Mesenchymal stem cell (in vitro differentiated cells and primary cell): ENCODE measurements at regions not wholly inside any gene's neighbourhood (a gene's known extent, or its start where the extent isn't known, plus 50 kb on each side); places are given as distances from the start of the nearest gene placed in this dataset.

Source experiments
- DNase-seq: peaks from one replicate; pipeline ENCODE4 v3.0.0-alpha.2; 2013
- H2AFZ ChIP-seq: one replicate; pipeline ENCODE4 v1.6.1; 2013; ENCODE audit warnings: low read depth, mild to moderate bottlenecking, control low read depth, inconsistent platforms, low read length, moderate library complexity
- H2AK5ac ChIP-seq: 2 replicates; pipeline ENCODE4 v1.6.1; 2013; ENCODE audit warnings: low read length, moderate library complexity, mild to moderate bottlenecking, inconsistent platforms; ENCODE audit not compliant: severe bottlenecking
- H2BK120ac ChIP-seq: one replicate; pipeline ENCODE4 v1.6.1; 2013; ENCODE audit warnings: low read depth, mild to moderate bottlenecking, inconsistent platforms, low read length, moderate library complexity
- H2BK12ac ChIP-seq, 2 experiments: one replicate each; pipeline ENCODE4 v1.6.1; 2013; ENCODE audit warnings: inconsistent platforms in 2 of 2, low read length in 2 of 2, mild to moderate bottlenecking in 2 of 2, moderate library complexity in 2 of 2, control low read depth in 1 of 2
- H2BK15ac ChIP-seq: one replicate; pipeline ENCODE4 v1.6.1; 2013; ENCODE audit warnings: mild to moderate bottlenecking, low read depth, inconsistent platforms; ENCODE audit not compliant: poor library complexity, severe bottlenecking
- H2BK5ac ChIP-seq: 2 replicates; pipeline ENCODE4 v1.6.1; 2013; ENCODE audit warnings: low read depth, mild to moderate bottlenecking, low read length, control low read depth, inconsistent platforms; ENCODE audit not compliant: poor library complexity, severe bottlenecking
- H3K14ac ChIP-seq, 2 experiments: one replicate each; pipeline ENCODE4 v1.6.1; 2013; ENCODE audit warnings: inconsistent platforms in 2 of 2, low read length in 2 of 2, control low read depth in 1 of 2, mild to moderate bottlenecking in 1 of 2, moderate library complexity in 1 of 2
- H3K18ac ChIP-seq, 2 experiments: one replicate each; pipeline ENCODE4 v1.6.1; 2013; ENCODE audit warnings: inconsistent platforms in 2 of 2, low read length in 2 of 2, control low read depth in 1 of 2, low read depth in 1 of 2, mild to moderate bottlenecking in 1 of 2
- H3K23ac ChIP-seq, 2 experiments: one replicate each; pipeline ENCODE4 v1.6.1; 2013; ENCODE audit warnings: inconsistent platforms in 2 of 2, low read length in 2 of 2, mild to moderate bottlenecking in 2 of 2, moderate library complexity in 2 of 2, control low read depth in 1 of 2
- H3K27ac ChIP-seq: 2 replicates; pipeline ENCODE4 v1.5.1; 2013; ENCODE audit warnings: mild to moderate bottlenecking, moderate library complexity, low read length, control low read depth, inconsistent platforms; ENCODE audit not compliant: poor library complexity, severe bottlenecking
- H3K27me3 ChIP-seq, 2 experiments: 2 replicates each; pipeline versions ENCODE4 v1.6.1 to v1.7.0; 2013; ENCODE audit warnings: low read length in 2 of 2, mild to moderate bottlenecking in 2 of 2, moderate library complexity in 2 of 2, control low read depth in 1 of 2, inconsistent platforms in 1 of 2; ENCODE audit not compliant: control insufficient read depth in 1 of 2, insufficient read depth in 1 of 2
- H3K36me3 ChIP-seq, 2 experiments: 2 replicates each; pipeline versions ENCODE4 v1.6.1 to v1.7.0; 2013; ENCODE audit warnings: low read length in 2 of 2, control low read depth in 1 of 2, inconsistent platforms in 1 of 2, low read depth in 1 of 2, mild to moderate bottlenecking in 1 of 2; ENCODE audit not compliant: insufficient read depth in 2 of 2, control insufficient read depth in 1 of 2
- H3K4ac ChIP-seq, 2 experiments: one replicate each; pipeline ENCODE4 v1.6.1; 2013; ENCODE audit warnings: inconsistent platforms in 2 of 2, low read length in 2 of 2, mild to moderate bottlenecking in 2 of 2, moderate library complexity in 2 of 2, control low read depth in 1 of 2, low read depth in 1 of 2
- H3K4me1 ChIP-seq: 2 replicates; pipeline ENCODE4 v1.6.1; 2013; ENCODE audit warnings: low read depth, low read length, control low read depth; ENCODE audit not compliant: control insufficient read depth, insufficient read depth
- H3K4me2 ChIP-seq: 2 replicates; pipeline ENCODE4 v1.6.1; 2013; ENCODE audit warnings: low read length, mild to moderate bottlenecking, inconsistent platforms; ENCODE audit not compliant: poor library complexity, severe bottlenecking
- H3K4me3 ChIP-seq, 2 experiments: 2 replicates each; pipeline versions ENCODE4 v1.5.1 to v1.7.0; 2013; ENCODE audit warnings: low read length in 2 of 2, mild to moderate bottlenecking in 2 of 2, control low read depth in 1 of 2, low read depth in 1 of 2; ENCODE audit not compliant: insufficient read depth in 1 of 2
- H3K79me1 ChIP-seq: replicated peaks from 2 replicates; pipeline ENCODE4 v1.6.1; 2013; ENCODE audit warnings: mild to moderate bottlenecking, control low read depth, low read length, inconsistent platforms; ENCODE audit not compliant: poor library complexity, severe bottlenecking
- H3K9ac ChIP-seq: 2 replicates; pipeline ENCODE4 v1.7.0; 2013; ENCODE audit warnings: mild to moderate bottlenecking, low read length, moderate library complexity
- H3K9me3 ChIP-seq: 2 replicates; pipeline ENCODE4 v1.7.0; 2013; ENCODE audit warnings: mild to moderate bottlenecking, low read length; ENCODE audit not compliant: control insufficient read depth
- H4K8ac ChIP-seq: one replicate; pipeline ENCODE4 v1.6.1; 2013; ENCODE audit warnings: inconsistent platforms, mild to moderate bottlenecking, low read length, moderate library complexity
- H4K91ac ChIP-seq: one replicate; pipeline ENCODE4 v1.6.1; 2013; ENCODE audit warnings: mild to moderate bottlenecking, low read length, inconsistent platforms
- WGBS: methylation state at CpG from one replicate; pipeline ENCODE4 v1.1.7; 2013; ENCODE audit warnings: mixed read lengths; 5-methylcytosine and 5-hydroxymethylcytosine counted together

DNA sequence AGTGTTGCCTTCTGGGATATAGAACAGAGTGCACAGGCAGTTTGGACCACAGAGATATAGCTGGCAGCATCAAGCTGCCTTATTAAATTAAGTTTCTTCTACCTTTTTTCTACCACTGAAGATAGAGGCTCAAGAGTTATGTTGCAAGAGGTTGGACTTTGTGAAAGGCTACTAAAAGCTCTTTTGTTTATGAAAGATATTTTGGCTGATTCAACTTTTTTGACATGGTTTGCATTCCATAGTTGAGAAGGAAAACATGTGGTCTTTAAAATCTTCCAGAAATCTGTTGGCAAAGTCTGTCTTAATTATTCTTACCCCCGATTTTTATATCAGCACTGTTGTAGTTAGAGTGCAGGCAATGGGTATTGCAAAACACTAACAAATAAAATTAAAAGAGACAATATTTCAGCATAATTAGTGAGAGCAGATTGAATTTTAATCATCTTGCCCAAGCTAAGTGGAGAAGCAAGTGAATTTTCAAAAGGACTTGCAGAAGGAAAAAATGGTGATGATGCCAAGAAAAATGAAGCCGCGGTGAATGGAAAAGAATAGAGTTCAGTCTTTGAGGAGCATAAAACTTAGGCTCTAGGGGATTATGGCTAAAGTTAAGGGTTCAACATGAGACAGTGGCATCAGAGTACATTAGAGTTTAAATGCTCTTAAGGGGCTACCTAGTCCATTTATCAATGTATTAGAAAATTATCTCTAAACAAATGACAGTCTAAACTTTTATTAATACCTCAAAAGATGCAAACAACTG lies 450.9 kb upstream of the CNTNAP2 start:
- Histone ChIP-seq H3K4me3 (no peak overlapping the region), H2AFZ (no peak overlapping the region), H3K27me3 (no peaks in the 10 kb centered on the region), H3K79me1 (no peaks in the 10 kb centered on the region), H3K14ac (no peak overlapping the region), H3K4me2 (no peak overlapping the region), H3K27ac (no peak overlapping the region), H2AK5ac (no peak overlapping the region), H4K91ac (no peak overlapping the region), H2BK12ac (no peak overlapping the region), H2BK5ac (no peak overlapping the region), H3K9ac (no peak overlapping the region), H3K36me3 (no peaks in the 10 kb centered on the region), H2BK120ac (no peak overlapping the region), H3K4ac (no peak overlapping the region), H3K23ac (no peak overlapping the region), H2BK15ac (no peak overlapping the region), H3K9me3 (peaks cover 15% of the 10 kb centered on the region), H3K4me1 (no peaks in the 10 kb centered on the region), H4K8ac (no peak overlapping the region), H3K18ac (no peak overlapping the region)
- DNase-seq: peak; percentile 4
- WGBS: 100% methylated on average over 2 of the region's 3 CpGs

DNA sequence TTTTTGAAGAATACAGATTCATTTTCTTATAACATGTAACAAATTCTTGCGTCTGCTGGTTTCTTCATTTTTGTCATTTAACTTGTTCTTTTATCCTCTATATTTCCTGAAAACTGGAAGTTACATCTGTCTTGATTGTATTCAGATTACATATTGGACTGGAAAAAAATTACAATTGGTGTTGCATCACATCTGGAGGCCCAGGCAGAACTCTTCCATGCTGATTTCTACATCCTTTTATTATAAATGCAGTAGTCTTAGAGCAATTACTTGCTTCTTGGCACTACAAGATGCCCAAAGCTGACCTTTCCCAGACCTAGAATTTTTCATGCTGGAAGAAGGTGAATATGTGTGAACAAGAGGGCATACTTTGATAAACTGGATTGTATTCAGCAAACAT lies 460.9 kb upstream of the CNTNAP2 start:
- Histone ChIP-seq H3K4me1 (no peaks in the 10 kb centered on the region), H3K9ac (no peak overlapping the region), H4K8ac (no peak overlapping the region), H3K27ac (no peak overlapping the region), H3K23ac (no peak overlapping the region), H4K91ac (no peak overlapping the region), H3K4ac (no peak overlapping the region), H3K36me3 (no peaks in the 10 kb centered on the region), H3K18ac (no peak overlapping the region), H2BK12ac (no peak overlapping the region), H3K4me2 (no peak overlapping the region), H3K79me1 (no peaks in the 10 kb centered on the region), H2AFZ (no peak overlapping the region), H2BK120ac (no peak overlapping the region), H2BK15ac (no peak overlapping the region), H3K14ac (no peak overlapping the region), H2BK5ac (no peak overlapping the region), H2AK5ac (no peak overlapping the region), H3K9me3 (peaks cover 13% of the 10 kb centered on the region), H3K4me3 (no peak overlapping the region), H3K27me3 (no peaks in the 10 kb centered on the region)
- DNase-seq: no peak
- WGBS: no CpG with 5 or more reads among the region's 1 CpG

DNA sequence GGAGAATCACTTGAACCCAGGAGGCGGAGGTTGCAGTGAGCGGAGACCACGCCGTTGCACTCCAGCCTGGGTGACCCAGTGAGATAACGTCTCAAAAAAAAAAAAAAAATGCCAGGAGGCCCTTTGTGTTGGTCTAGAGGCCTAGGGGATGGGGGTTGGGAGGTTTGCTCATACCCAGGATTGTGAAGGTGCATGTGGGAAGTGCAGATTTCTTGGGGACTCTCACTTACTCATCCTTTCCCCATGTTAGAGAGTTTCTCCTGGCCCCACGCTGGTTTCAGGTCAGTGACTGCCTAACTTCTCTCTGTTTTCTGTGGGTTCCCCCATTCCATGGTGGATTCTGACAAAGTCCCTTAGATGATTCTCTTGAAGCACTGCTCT lies 471.5 kb upstream of the CNTNAP2 start:
- Histone ChIP-seq H3K4me3 (no peak overlapping the region), H2AFZ (no peak overlapping the region), H3K27me3 (no peaks in the 10 kb centered on the region), H3K4ac (no peak overlapping the region), H3K23ac (no peak overlapping the region), H3K9me3 (peaks cover 35% of the 10 kb centered on the region), H3K4me1 (no peaks in the 10 kb centered on the region), H3K14ac (no peak overlapping the region), H2AK5ac (no peak overlapping the region), H3K9ac (no peak overlapping the region), H3K79me1 (no peaks in the 10 kb centered on the region), H4K8ac (no peak overlapping the region), H4K91ac (no peak overlapping the region), H3K36me3 (no peaks in the 10 kb centered on the region), H3K27ac (no peak overlapping the region), H2BK5ac (no peak overlapping the region), H2BK15ac (no peak overlapping the region), H2BK120ac (no peak overlapping the region), H3K18ac (no peak overlapping the region), H2BK12ac (no peak overlapping the region), H3K4me2 (no peak overlapping the region)
- DNase-seq: no peak
- 81% methylated on average over 3 of the region's 6 CpGs for WGBS

DNA sequence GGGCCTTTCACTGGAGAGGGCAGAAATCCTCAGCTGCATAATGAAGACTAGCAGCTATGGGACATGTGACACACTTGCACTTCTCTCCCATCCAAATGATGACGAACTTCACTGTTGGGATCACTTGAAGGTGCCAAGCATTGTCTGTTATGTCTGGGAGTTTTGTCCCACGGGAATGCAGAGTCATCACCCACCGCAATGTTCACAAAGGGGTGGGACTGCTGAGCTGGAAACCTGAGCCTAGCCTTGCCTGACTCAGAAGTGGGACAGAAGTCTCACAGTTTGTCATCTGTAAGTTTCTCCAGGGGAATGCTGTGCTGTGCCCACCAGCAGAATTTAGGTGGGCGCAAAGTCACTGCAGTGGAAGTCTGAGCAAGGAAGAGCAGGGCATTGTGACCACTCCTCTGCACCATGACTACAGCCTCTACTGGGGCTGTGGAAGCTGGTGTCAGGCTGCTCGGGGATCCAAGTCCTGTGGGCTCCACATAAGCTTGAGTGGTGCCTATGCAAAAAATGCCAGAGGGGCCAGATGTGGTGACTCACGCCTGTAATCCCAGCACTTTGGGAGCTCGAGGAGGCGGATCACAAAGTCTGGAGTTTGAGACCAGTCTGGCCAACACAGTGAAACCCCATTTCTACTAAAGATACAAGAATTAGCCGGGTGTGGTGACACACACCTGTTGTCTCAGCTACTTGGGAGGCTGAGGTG lies 472.0 kb upstream of the CNTNAP2 start:
- H3K27ac ChIP-seq: no peak overlapping the region
- no peak for DNase-seq
- H3K14ac ChIP-seq: no peak overlapping the region
- peaks cover 38% of the 10 kb centered on the region for H3K9me3 ChIP-seq
- H3K23ac ChIP-seq: no peak overlapping the region
- no peaks in the 10 kb centered on the region for H3K4me1 ChIP-seq
- H2BK15ac ChIP-seq: no peak overlapping the region
- H3K9ac ChIP-seq: no peak overlapping the region
- no peak overlapping the region for H2BK5ac ChIP-seq
- no peak overlapping the region for H2AK5ac ChIP-seq
- H3K18ac ChIP-seq: no peak overlapping the region
- 73% methylated on average over 9 of the region's 9 CpGs for WGBS
- H3K4me2 ChIP-seq: no peak overlapping the region
- no peaks in the 10 kb centered on the region for H3K79me1 ChIP-seq
- no peak overlapping the region for H4K8ac ChIP-seq
- no peak overlapping the region for H4K91ac ChIP-seq
- no peak overlapping the region for H3K4ac ChIP-seq
- H2BK120ac ChIP-seq: no peak overlapping the region
- no peak overlapping the region for H3K4me3 ChIP-seq
- no peak overlapping the region for H2BK12ac ChIP-seq
- no peak overlapping the region for H2AFZ ChIP-seq
- H3K27me3 ChIP-seq: no peaks in the 10 kb centered on the region
- no peaks in the 10 kb centered on the region for H3K36me3 ChIP-seq
